ENCODE measurements at regions not wholly inside any gene's neighbourhood (a gene's known extent, or its start where the extent isn't known, plus 50 kb on each side); places are given as distances from the start of the nearest gene placed in this dataset.

- Histone ChIP-seq H3K9me3 (replicated peaks) (peaks cover 12% of the 10 kb centered on the region), H3K27ac (replicated peaks) (no peak overlapping the region)
- intact Hi-C loops (cut with micrococcal nuclease) = no loop called here
Observed at GRCh38 chr7:38127216-38128207, 50.5 kb upstream of the STARD3NL start.

More at GRCh38 chr7:38127216-38128207, 50.5 kb upstream of the STARD3NL start:
- no peaks in the 10 kb centered on the region for H3K4me1 ChIP-seq
- no peaks in the 10 kb centered on the region for H3K36me3 ChIP-seq
- H3K27me3 ChIP-seq (ENCODE audit: low read depth) = no peaks in the 10 kb centered on the region
- H3K4me3 ChIP-seq = no peak overlapping the region
- no peak for TF ChIP-seq CTCF (IDR thresholded peaks at IDR 0.05; ENCODE audit: borderline replicate concordance)
- no peak for DNase-seq

Measured in left ventricle myocardium inferior (tissue), 1 donor.